Uterus (tissue), 2 donors: ENCODE measurements at regions not wholly inside any gene's neighbourhood (a gene's known extent, or its start where the extent isn't known, plus 50 kb on each side); places are given as distances from the start of the nearest gene placed in this dataset.

Experiments used
- CTCF ChIP-seq, 4 experiments: fragments of 200-600 bp in 2 of 4; fragments of 450-650 bp in 2 of 4; sonication (generic) in 2 of 4; IDR thresholded peaks; one replicate each; pipeline ENCODE4 v1.5.1; 2016 to 2019; ENCODE audit warnings: antibody characterized with exemption in 4 of 4, mild to moderate bottlenecking in 2 of 4, moderate library complexity in 1 of 4
- POLR2A ChIP-seq, 2 donors: fragments of 450-650 bp; IDR thresholded peaks; one replicate each; pipeline ENCODE4 v1.6.1; 2016; ENCODE audit warnings: antibody characterized with exemption in 2 of 2, mild to moderate bottlenecking in 1 of 2, moderate library complexity in 1 of 2

GRCh38 chr5:136802383-136802782, 437.0 kb upstream of the TRPC7 start:
- peak in 2 of 4 experiments; percentile 29 to 51 for TF ChIP-seq CTCF (IDR thresholded peaks at IDR 0.05)
- TF ChIP-seq POLR2A (IDR thresholded peaks at IDR 0.05): no peak
